HepG2 (cell line): ENCODE measurements at regions not wholly inside any gene's neighbourhood (a gene's known extent, or its start where the extent isn't known, plus 50 kb on each side); places are given as distances from the start of the nearest gene placed in this dataset.

Source experiments
- ARID5B ChIP-seq: IDR thresholded peaks from 2 replicates; pipeline ENCODE4 v1.4.0; 2020; ENCODE audit warnings: mild to moderate bottlenecking, missing genetic modification reagents
- FOXA3 ChIP-seq: IDR thresholded peaks from 2 replicates; pipeline ENCODE4 v1.6.1; 2016; ENCODE audit warnings: missing genetic modification reagents, missing compliant biosample characterization
- GABPB1 ChIP-seq: IDR thresholded peaks from 2 replicates; pipeline ENCODE4 v1.6.1; 2016; ENCODE audit warnings: mild to moderate bottlenecking, missing genetic modification reagents, moderate library complexity, missing compliant biosample characterization
- GATAD1 ChIP-seq: IDR thresholded peaks from 2 replicates; pipeline ENCODE4 v1.6.1; 2016; ENCODE audit warnings: missing genetic modification reagents, missing compliant biosample characterization
- HDAC1 ChIP-seq: sonication (generic); formaldehyde crosslinking; IDR thresholded peaks from 2 replicates; pipeline ENCODE4 v1.5.1; 2020; ENCODE audit warnings: mild to moderate bottlenecking, missing genetic modification reagents
- HNRNPLL ChIP-seq: fragments of 200-400 bp; formaldehyde crosslinking; IDR thresholded peaks from 2 replicates; pipeline ENCODE4 v1.6.1; 2017; ENCODE audit warnings: mild to moderate bottlenecking, low read depth, low read length; ENCODE audit not compliant: poor library complexity, severe bottlenecking
- JUND ChIP-seq: sonication (generic); formaldehyde crosslinking; IDR thresholded peaks from 2 replicates; pipeline ENCODE4 v1.8.0; 2022; ENCODE audit warnings: mild to moderate bottlenecking, missing genetic modification reagents
- MED1 ChIP-seq: sonication (generic); formaldehyde crosslinking; IDR thresholded peaks from 2 replicates; pipeline ENCODE4 v1.4.0; 2020; ENCODE audit warnings: missing genetic modification reagents
- PAXIP1 ChIP-seq: sonication (generic); formaldehyde crosslinking; conservative IDR thresholded peaks from 2 replicates; pipeline ENCODE4 v1.4.0; 2020; ENCODE audit warnings: mild to moderate bottlenecking, missing genetic modification reagents, moderate library complexity
- PRDM10 ChIP-seq: sonication (generic); formaldehyde crosslinking; IDR thresholded peaks from 2 replicates; pipeline ENCODE4 v1.4.0; 2020; ENCODE audit warnings: low read depth, missing genetic modification reagents
- THRA ChIP-seq: sonication (generic); formaldehyde crosslinking; IDR thresholded peaks from 2 replicates; pipeline ENCODE4 v1.4.0; 2020; ENCODE audit warnings: missing genetic modification reagents, borderline replicate concordance
- U2AF2 ChIP-seq: fragments of 200-400 bp; formaldehyde crosslinking; IDR thresholded peaks from 2 replicates; pipeline ENCODE4 v1.6.1; 2017; ENCODE audit warnings: low read depth, mild to moderate bottlenecking, low read length
- ZFP37 ChIP-seq: sonication (generic); formaldehyde crosslinking; IDR thresholded peaks from 2 replicates; pipeline ENCODE4 v1.4.0; 2020; ENCODE audit warnings: missing genetic modification reagents, borderline replicate concordance
- ZNF264 ChIP-seq: sonication (generic); formaldehyde crosslinking; IDR thresholded peaks from 2 replicates; pipeline ENCODE4 v1.4.0; 2020; ENCODE audit warnings: missing genetic modification reagents
- ZNF703 ChIP-seq: sonication (generic); formaldehyde crosslinking; IDR thresholded peaks from 2 replicates; pipeline ENCODE4 v1.5.1; 2020; ENCODE audit warnings: missing genetic modification reagents, mild to moderate bottlenecking, moderate library complexity, borderline replicate concordance

- TF ChIP-seq THRA (0 out of 2 replicates have a peak, but pooled peaks have one; percentile 42), JUND (peak; percentile 76), PRDM10 (CRISPR knock-in tag) (peak; percentile 82; the same call in 1 of the 2 replicates), FOXA3 (CRISPR knock-in tag) (0 out of 2 replicates have a peak, but pooled peaks have one; percentile 39), HDAC1 (CRISPR knock-in tag) (peak; percentile 73), PAXIP1 (0 out of 2 replicates have a peak, but pooled peaks have one; percentile 32), ZNF703 (CRISPR knock-in tag) (no peak), ARID5B (CRISPR knock-in tag) (peak; percentile 81), ZNF264 (CRISPR knock-in tag) (peak; percentile 58; the same call in 1 of the 2 replicates), U2AF2 (no peak), MED1 (peak; percentile 50; the same call in 1 of the 2 replicates), GABPB1 (CRISPR knock-in tag) (peak; percentile 54), GATAD1 (peak; percentile 41; the same call in 1 of the 2 replicates), ZFP37 (CRISPR knock-in tag) (peak; percentile 96), HNRNPLL (no peak)
These were observed 58.6 kb upstream of the SNX9 start (continued) for GRCh38 chr6:157764178-157765068.
